Aorta (tissue), 5 donors: ENCODE measurements at regions not wholly inside any gene's neighbourhood (a gene's known extent, or its start where the extent isn't known, plus 50 kb on each side); places are given as distances from the start of the nearest gene placed in this dataset.
"Not testable (repeated sequence)": the region's sequence is repeated elsewhere in the genome, so short reads cannot be mapped to it uniquely, and the experiment has no call there.

Experiments
- ATAC-seq: fragments of 200-7000 bp; cut with Tn5 transposase; one replicate; pipeline ENCODE4 v1.9.1; 2022; ENCODE audit warnings: moderate library complexity; ENCODE audit not compliant: low FRiP score
- DNase-seq, 2 donors: peaks; one replicate each; pipeline ENCODE4 v3.0.0-alpha.2; 2020
- H3K27ac ChIP-seq, 2 donors: one replicate each; pipeline ENCODE4 v1.5.1; 2013; ENCODE audit warnings: low read length in 2 of 2, mild to moderate bottlenecking in 2 of 2, moderate library complexity in 2 of 2, control low read depth in 1 of 2, inconsistent platforms in 1 of 2, low read depth in 1 of 2
- H3K27me3 ChIP-seq, 2 donors: one replicate each; pipeline ENCODE4 v1.6.1; 2013; ENCODE audit warnings: control low read depth in 1 of 2, low read length in 1 of 2, mild to moderate bottlenecking in 1 of 2, moderate library complexity in 1 of 2; ENCODE audit not compliant: insufficient read depth in 2 of 2, control insufficient read depth in 1 of 2
- H3K36me3 ChIP-seq, 2 donors: one replicate each; pipeline ENCODE4 v1.6.1; 2013; ENCODE audit warnings: control low read depth in 1 of 2, low read length in 1 of 2, mild to moderate bottlenecking in 1 of 2; ENCODE audit not compliant: insufficient read depth in 2 of 2, control insufficient read depth in 1 of 2
- H3K4me1 ChIP-seq, 2 donors: one replicate each; pipeline ENCODE4 v1.6.1; 2013; ENCODE audit warnings: low read length in 2 of 2, control low read depth in 1 of 2, mild to moderate bottlenecking in 1 of 2, moderate library complexity in 1 of 2; ENCODE audit not compliant: insufficient read depth in 2 of 2, control insufficient read depth in 1 of 2
- H3K4me3 ChIP-seq, 2 donors: one replicate each; pipeline ENCODE4 v1.5.1; 2013; ENCODE audit warnings: low read length in 2 of 2, control low read depth in 1 of 2, mild to moderate bottlenecking in 1 of 2
- H3K9me3 ChIP-seq: one replicate; pipeline ENCODE4 v1.6.1; 2013; ENCODE audit warnings: mild to moderate bottlenecking, low read length; ENCODE audit not compliant: control insufficient read depth
- WGBS, 2 donors: extraction: QIAGEN DNeasy Blood & Tissue Kit; methylation state at CpG; one replicate each; pipeline ENCODE4 v1.1.7; 2013; 5-methylcytosine and 5-hydroxymethylcytosine counted together
- intact Hi-C, 2 donors: fragments of 100-400 bp; cut with DNase I; formaldehyde crosslinking; loops; one replicate each; pipeline versions ENCODE4 v1.14.2 to v1.15.0; 2022
- donor health status: healthy with polysubstance abuse.
- donor health status: Bipolar disorder and iron deficiency.
- donor health status: DM: no; HTN: no; CAD: no.
- donor health status: DM: no; HTN: no; CAD: no.
- donor health status: DM: yes; HTN: yes; CAD: no.

DNA sequence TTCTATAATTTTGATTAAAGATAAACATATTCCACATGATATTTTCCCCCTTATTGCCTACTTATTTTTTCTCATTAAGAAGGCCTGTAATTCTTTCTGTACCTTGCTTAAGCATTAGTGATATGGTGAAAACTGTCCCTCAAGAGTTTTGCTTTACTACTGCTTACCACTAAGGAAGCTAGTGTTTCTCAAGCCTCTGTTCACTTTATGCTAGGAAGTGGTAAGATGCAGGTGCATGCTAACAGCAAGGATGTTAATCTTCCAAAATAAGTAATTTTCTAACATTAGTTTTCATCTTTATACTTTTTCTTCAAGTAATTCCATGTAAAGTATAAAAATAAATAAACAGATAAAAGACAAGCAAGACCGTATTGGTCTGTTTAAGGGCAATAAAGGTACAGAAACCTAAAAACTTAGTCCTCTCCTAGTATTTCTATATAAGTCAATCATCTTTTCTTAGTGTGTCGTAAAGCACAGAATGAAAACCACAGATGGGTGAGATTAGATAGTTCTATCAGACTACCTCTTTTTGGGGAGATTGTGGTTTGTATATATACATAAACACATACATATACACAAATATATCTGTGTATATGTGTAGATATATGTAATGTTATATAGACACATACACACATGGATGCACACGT lies 731.0 kb upstream of the CNTN5 start:
- Histone ChIP-seq H3K9me3 (no peaks in the 10 kb centered on the region), H3K4me3 (no peak overlapping the region), H3K4me1 (no peaks in the 10 kb centered on the region), H3K27ac (no peak overlapping the region), H3K36me3 (no peaks in the 10 kb centered on the region), H3K27me3 (no peaks in the 10 kb centered on the region)
- intact Hi-C loops = no loop called here
- WGBS, 2 donors = 75 to 84% methylated on average over 3 of the region's 3 CpGs
- DNase-seq (no peak), ATAC-seq (no peak)

DNA sequence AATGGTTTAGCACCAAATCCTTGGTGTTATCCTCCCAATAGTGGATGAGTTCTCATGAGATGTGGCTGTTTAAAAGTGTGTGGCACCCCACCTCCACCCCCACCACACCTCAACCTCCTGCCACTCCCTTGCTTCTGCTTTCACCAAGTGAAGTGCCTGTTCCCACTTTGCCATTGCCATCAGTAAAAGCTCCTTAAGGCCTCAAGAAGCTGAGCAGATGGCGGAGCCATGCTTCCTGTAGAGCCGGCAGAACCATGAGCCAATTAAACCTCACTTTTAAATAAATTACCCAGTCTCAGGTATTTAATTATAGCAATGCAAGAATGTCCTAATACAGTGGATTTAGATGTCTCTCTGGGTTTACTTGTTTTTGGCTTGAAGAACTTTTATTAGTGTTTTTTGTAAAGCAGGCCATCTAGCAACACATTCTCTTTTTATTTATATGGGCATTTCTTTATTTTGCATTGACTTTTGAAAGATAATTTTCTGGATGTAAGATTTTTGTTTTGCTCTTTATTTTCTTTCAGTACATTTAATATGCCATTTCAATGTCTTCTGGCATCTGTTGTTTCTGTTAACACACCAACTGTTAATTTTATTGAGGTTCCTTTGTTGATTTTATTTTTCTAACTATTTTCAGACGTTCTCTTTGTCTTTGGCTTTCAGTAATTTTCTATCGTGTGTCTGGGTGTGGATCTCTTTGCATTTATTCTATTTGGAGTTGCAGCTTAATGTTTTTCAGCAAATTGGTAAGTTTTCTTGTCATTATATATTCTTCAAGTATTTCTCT lies 724.5 kb upstream of the CNTN5 start:
- Histone ChIP-seq H3K36me3 (no peaks in the 10 kb centered on the region), H3K4me1 (no peaks in the 10 kb centered on the region), H3K27me3 (no peaks in the 10 kb centered on the region), H3K9me3 (no peaks in the 10 kb centered on the region), H3K4me3 (no peak overlapping the region), H3K27ac (no peak overlapping the region)
- ATAC-seq (no peak), DNase-seq (no peak)
- 66 to 67% methylated on average over 4 of the region's 4 CpGs for WGBS, 2 donors
- intact Hi-C loops = no loop called here

DNA sequence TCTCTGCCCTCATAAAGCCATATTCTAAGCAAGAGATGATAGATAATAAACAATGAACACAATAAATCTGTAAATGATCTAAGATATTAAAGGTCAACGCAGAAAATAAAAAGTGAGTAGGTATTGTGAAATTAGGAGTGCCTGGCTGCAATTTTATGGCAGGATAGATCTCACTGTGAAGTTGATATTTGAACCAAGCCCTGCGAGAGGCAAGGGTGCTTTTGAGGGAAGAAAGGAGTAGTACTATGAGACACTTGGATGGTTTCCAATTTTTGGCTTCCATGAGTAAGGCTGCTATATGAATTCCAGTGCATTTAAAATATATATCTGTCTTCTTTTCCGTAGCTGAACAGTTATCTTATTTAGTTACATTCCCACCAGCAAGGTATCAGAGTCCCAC lies 720.0 kb upstream of the CNTN5 start:
- no peaks in the 10 kb centered on the region for H3K9me3 ChIP-seq
- no peaks in the 10 kb centered on the region for H3K4me1 ChIP-seq
- ATAC-seq (no peak), DNase-seq (no peak)
- intact Hi-C loops = no loop called here
- H3K36me3 ChIP-seq = no peaks in the 10 kb centered on the region
- WGBS, 2 donors = 47 to 71% methylated on average over 3 of the region's 3 CpGs
- no peak overlapping the region for H3K4me3 ChIP-seq
- no peaks in the 10 kb centered on the region for H3K27me3 ChIP-seq
- H3K27ac ChIP-seq = no peak overlapping the region

DNA sequence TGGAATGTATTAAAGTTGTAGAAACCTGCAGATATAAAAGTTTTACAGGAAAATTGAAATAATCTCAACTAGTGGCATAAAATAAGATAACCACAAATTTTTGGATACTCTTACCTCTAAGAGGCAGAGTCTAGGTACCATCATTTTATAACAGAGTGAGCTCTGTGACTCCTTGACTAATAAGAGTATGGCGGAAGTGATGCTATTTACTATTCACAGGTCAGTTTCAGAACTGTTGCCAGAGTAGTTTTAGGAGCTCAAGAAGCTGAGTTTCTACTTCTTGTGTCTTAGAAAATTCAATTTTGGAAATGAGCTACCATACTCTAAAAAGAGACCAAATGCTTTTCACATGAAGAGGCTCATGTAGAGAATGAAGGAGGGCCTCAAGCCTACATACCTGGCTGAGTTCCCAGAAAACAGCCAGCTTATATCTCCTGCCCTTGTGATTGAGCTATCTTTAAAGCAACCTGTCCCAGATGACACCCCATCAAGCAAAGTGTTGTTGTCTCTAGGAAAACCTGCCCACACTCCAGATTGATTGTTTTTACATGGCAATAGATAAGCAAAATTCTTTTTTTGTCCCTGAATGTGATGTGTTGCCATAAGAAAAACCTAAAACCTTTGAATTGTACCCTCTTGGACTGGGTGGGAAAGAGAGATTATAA lies 712.8 kb upstream of the CNTN5 start:
- no peaks in the 10 kb centered on the region for H3K36me3 ChIP-seq
- intact Hi-C loops = no loop called here
- no peak for DNase-seq
- H3K4me3 ChIP-seq = no peak overlapping the region
- WGBS, 2 donors = 97 to 99% methylated on average over 1 of the region's 1 CpG
- H3K27me3 ChIP-seq = no peaks in the 10 kb centered on the region
- H3K27ac ChIP-seq = no peak overlapping the region
- no peaks in the 10 kb centered on the region for H3K4me1 ChIP-seq
- ATAC-seq = no peak
- no peaks in the 10 kb centered on the region for H3K9me3 ChIP-seq

DNA sequence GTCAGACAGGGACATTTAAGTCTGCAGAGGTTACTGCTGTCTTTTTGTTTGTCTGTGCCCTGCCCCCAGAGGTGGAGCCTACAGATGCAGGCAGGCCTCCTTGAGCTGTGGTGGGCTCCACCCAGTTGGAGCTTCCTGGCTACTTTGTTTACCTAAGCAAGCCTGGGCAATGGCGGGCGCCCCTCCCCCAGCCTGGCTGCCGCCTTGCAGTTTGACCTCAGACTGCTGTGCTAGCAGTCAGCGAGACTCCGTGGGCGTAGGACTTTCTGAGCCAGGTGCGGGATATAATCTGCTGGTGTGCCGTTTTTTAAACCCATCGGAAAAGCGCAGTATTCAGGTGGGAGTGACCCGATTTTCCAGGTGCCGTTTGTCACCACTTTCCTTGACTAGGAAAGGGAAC lies 690.4 kb upstream of the CNTN5 start:
- not testable (repeated sequence) for H3K9me3 ChIP-seq, ATAC-seq, H3K4me3 ChIP-seq, H3K4me1 ChIP-seq, H3K36me3 ChIP-seq, H3K27ac ChIP-seq, DNase-seq, H3K27me3 ChIP-seq
- intact Hi-C loops = loop anchor here in 1 of 2 donors (10.0 kb wide), 1 partner anchor 56 kb away; no protein-coding TSS in a partner anchor
- 90 to 95% methylated on average over 12 of the region's 12 CpGs for WGBS, 2 donors

DNA sequence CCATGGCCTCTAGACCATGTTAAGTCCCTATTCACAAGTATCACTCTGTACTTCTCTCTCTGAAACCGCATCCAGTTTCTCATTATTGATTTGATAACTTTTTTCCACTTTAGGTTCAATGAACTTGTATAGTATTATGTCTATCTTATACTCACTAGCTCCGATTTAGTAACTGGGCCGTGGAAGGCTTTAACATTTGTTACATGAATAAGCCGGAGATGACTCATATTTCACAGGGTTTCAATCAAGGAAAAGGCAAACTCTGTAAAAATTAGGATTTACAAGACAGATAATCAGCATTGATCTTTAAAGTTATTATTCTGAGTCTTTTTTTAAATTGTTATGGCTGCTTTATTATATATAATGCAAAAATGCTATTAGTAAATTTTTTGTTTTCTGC lies 662.2 kb upstream of the CNTN5 start:
- ATAC-seq = no peak
- H3K27me3 ChIP-seq = no peaks in the 10 kb centered on the region
- H3K27ac ChIP-seq = no peak overlapping the region
- H3K4me1 ChIP-seq = no peaks in the 10 kb centered on the region
- H3K9me3 ChIP-seq = no peaks in the 10 kb centered on the region
- no peak overlapping the region for H3K4me3 ChIP-seq
- DNase-seq = no peak
- no peaks in the 10 kb centered on the region for H3K36me3 ChIP-seq
- intact Hi-C loops = no loop called here
- 83 to 85% methylated on average over 4 of the region's 4 CpGs for WGBS, 2 donors

DNA sequence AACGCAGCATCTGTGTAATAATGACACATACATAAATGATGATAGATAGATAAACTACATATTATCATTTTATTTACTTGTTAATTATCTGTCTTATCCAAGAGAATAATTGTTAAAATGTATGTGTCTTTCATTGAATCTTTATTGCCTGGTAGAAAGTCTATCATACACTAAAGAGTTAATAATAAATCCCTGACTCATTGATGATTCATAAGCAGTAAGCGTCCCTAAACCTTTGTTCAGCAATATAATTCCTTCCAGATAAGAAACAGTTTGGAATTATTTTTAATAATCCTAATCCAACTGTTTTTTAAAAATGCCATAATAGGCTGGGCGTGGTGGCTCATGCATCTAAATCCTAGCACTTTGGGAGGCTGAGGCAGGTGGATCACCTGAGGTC lies 655.6 kb upstream of the CNTN5 start:
- no peaks in the 10 kb centered on the region for H3K9me3 ChIP-seq
- DNase-seq (no peak), ATAC-seq (no peak)
- 62 to 65% methylated on average over 3 of the region's 3 CpGs for WGBS, 2 donors
- no peaks in the 10 kb centered on the region for H3K4me1 ChIP-seq
- H3K27ac ChIP-seq = no peak overlapping the region
- intact Hi-C loops = no loop called here
- no peaks in the 10 kb centered on the region for H3K27me3 ChIP-seq
- H3K36me3 ChIP-seq = no peaks in the 10 kb centered on the region
- H3K4me3 ChIP-seq = no peak overlapping the region

DNA sequence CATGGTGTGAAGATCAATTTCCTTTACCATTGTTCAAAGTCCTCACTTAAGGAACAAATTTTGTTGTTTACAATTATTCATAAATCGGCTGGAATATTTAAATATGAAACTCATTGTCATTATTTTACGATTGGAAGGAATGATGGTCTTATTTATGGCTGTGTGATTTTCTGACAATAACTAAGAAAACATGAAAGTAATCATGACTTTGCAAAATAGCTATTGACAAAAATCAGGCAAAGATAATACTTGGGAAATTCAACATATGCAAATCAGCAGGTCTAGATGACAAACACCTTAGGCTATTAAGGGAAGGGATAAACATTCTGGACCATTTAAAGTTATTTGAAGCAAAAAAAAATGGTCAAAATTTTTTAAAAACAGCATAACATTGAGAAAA lies 654.8 kb upstream of the CNTN5 start:
- H3K27ac ChIP-seq = no peak overlapping the region
- no peak for DNase-seq
- 85 to 90% methylated on average over 2 of the region's 2 CpGs for WGBS, 2 donors
- H3K36me3 ChIP-seq = no peaks in the 10 kb centered on the region
- H3K27me3 ChIP-seq = no peaks in the 10 kb centered on the region
- H3K4me1 ChIP-seq = no peaks in the 10 kb centered on the region
- ATAC-seq = no peak
- intact Hi-C loops = no loop called here
- H3K9me3 ChIP-seq = no peaks in the 10 kb centered on the region
- H3K4me3 ChIP-seq = no peak overlapping the region

DNA sequence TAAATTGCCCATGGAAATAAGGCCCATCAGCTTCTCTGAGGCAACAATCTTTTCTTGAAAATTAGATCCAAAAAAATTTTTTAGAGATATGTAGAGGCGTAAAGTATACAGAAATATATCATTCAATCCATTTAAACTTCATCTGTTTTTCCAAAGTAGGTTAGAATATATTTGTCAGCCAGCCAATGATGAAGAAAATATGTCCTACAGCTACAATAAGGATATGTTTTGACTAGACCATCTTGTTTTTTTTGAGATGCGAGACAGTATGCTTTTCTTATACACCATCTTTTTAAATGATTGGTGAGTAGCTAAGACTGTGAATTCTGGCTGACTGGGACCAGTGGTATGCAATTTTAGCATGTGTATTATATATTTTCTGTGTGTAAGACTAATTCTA lies 630.4 kb upstream of the CNTN5 start:
- intact Hi-C loops = no loop called here
- ATAC-seq (no peak), DNase-seq (no peak)
- H3K27ac ChIP-seq = no peak overlapping the region
- no peaks in the 10 kb centered on the region for H3K36me3 ChIP-seq
- no peaks in the 10 kb centered on the region for H3K27me3 ChIP-seq
- no peaks in the 10 kb centered on the region for H3K9me3 ChIP-seq
- H3K4me3 ChIP-seq = no peak overlapping the region
- no peaks in the 10 kb centered on the region for H3K4me1 ChIP-seq
- 24 to 66% methylated on average over 2 of the region's 2 CpGs for WGBS, 2 donors
